Neural progenitor cell (in vitro differentiated cells): ENCODE measurements at regions not wholly inside any gene's neighbourhood (a gene's known extent, or its start where the extent isn't known, plus 50 kb on each side); places are given as distances from the start of the nearest gene placed in this dataset.

Experiments
- CTCF ChIP-seq: fragments of 200-600 bp; sonication (generic); IDR thresholded peaks from 2 replicates; pipeline ENCODE4 v1.5.1; 2017; ENCODE audit warnings: antibody characterized with exemption, mild to moderate bottlenecking
- EZH2 ChIP-seq: fragments of 200-600 bp; sonication (generic); IDR thresholded peaks from 2 replicates; pipeline ENCODE4 v1.6.1; 2017; ENCODE audit warnings: antibody characterized with exemption, mild to moderate bottlenecking, moderate library complexity

GRCh38 chrX:8310409-8310808 is 139.3 kb upstream of the VCX2 start:
- TF ChIP-seq CTCF (no peak), EZH2 (no peak)
